GM20000 (cell line): ENCODE measurements at regions not wholly inside any gene's neighbourhood (a gene's known extent, or its start where the extent isn't known, plus 50 kb on each side); places are given as distances from the start of the nearest gene placed in this dataset.

Source experiments
- DNase-seq: peaks from one replicate; pipeline ENCODE4 v3.0.0; 2012; ENCODE audit warnings: low spot score
- TF ChIP-seq, protein P1 (sequence below): IDR thresholded peaks from 2 replicates; pipeline ENCODE4 v1.5.1; 2012; ENCODE audit warnings: mild to moderate bottlenecking, control low read depth; ENCODE audit errors: extremely low read depth, missing control alignments

DNA sequence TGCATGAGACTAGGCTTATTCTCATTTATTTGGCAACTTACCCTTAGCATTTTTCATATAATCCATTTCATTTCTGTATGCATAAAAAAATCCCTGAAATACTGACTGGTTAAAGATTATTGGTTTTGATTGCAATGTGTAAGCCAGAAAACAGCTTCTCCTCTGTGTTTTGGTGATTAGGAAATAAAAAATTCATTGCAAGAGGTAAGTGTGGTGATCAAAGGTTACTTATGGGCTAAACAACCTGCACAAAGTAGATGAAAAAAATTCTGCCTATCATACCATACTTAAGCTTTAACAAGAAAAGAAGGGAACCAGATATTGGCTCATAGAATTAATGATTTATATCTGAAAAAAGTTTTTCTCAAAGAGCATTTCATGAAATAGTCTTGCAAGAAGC, 64.0 kb upstream of the TMEM168 start:
- DNase-seq = no peak
- TF ChIP-seq, protein P1, sequence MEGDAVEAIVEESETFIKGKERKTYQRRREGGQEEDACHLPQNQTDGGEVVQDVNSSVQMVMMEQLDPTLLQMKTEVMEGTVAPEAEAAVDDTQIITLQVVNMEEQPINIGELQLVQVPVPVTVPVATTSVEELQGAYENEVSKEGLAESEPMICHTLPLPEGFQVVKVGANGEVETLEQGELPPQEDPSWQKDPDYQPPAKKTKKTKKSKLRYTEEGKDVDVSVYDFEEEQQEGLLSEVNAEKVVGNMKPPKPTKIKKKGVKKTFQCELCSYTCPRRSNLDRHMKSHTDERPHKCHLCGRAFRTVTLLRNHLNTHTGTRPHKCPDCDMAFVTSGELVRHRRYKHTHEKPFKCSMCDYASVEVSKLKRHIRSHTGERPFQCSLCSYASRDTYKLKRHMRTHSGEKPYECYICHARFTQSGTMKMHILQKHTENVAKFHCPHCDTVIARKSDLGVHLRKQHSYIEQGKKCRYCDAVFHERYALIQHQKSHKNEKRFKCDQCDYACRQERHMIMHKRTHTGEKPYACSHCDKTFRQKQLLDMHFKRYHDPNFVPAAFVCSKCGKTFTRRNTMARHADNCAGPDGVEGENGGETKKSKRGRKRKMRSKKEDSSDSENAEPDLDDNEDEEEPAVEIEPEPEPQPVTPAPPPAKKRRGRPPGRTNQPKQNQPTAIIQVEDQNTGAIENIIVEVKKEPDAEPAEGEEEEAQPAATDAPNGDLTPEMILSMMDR = no peak

DNA sequence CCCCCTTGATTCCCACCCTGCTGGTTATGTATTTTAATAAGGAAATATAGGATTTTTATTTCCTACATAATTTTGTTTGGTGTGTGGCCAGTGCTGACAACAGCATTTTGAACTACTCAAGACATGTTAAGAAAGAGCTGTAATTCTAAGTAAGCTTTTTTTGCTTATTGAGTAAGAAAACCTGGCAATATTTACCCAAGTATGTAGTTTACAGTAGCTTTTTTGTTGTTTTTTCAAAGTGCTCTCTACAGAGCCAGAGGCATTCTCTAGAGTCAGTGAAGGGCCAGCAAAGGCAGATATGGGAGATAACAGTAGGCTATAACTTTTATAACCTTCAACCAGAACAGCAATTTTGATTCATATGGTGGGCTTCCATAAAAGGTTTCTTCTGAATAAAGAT, 63.2 kb upstream of the TMEM168 start:
- DNase-seq = no peak
- TF ChIP-seq, protein P1 = no peak

GRCh38 chr7:112843151-112843550, 53.0 kb upstream of the TMEM168 start:
- TF ChIP-seq, protein P1 = no peak
- DNase-seq = no peak
